Nephron (organoid): ENCODE measurements at regions not wholly inside any gene's neighbourhood (a gene's known extent, or its start where the extent isn't known, plus 50 kb on each side); places are given as distances from the start of the nearest gene placed in this dataset.

ENCODE experiments used
- H3K27ac Mint-ChIP-seq, 3 experiments: 2 replicates each; pipeline ENCODE4 v1.8.0; 2020; ENCODE audit warnings: mixed read lengths in 3 of 3, mild to moderate bottlenecking in 2 of 3, moderate library complexity in 1 of 3
- H3K27me3 Mint-ChIP-seq: 2 replicates; pipeline ENCODE4 v1.8.0; 2021; ENCODE audit warnings: low read depth, mild to moderate bottlenecking, moderate library complexity, mixed read lengths
- H3K36me3 Mint-ChIP-seq: 2 replicates; pipeline ENCODE4 v1.8.0; 2020; ENCODE audit warnings: low read depth, mixed read lengths
- H3K4me1 Mint-ChIP-seq: 2 replicates; pipeline ENCODE4 v1.8.0; 2020; ENCODE audit warnings: mixed read lengths
- H3K4me3 Mint-ChIP-seq, 3 experiments: 2 replicates each; pipeline ENCODE4 v1.8.0; 2020; ENCODE audit warnings: mild to moderate bottlenecking in 3 of 3, mixed read lengths in 3 of 3, moderate library complexity in 2 of 3
- H3K9me3 Mint-ChIP-seq: 2 replicates; pipeline ENCODE4 v1.8.0; 2020; ENCODE audit warnings: mixed read lengths
- TF ChIP-seq, protein P1 (sequence below), 3 experiments: fragments of 200-600 bp; sonication (generic); IDR thresholded peaks; one replicate each; pipeline ENCODE4 v1.5.0; 2021; ENCODE audit warnings: antibody characterized with exemption in 3 of 3; ENCODE audit not compliant: unreplicated experiment in 3 of 3

DNA sequence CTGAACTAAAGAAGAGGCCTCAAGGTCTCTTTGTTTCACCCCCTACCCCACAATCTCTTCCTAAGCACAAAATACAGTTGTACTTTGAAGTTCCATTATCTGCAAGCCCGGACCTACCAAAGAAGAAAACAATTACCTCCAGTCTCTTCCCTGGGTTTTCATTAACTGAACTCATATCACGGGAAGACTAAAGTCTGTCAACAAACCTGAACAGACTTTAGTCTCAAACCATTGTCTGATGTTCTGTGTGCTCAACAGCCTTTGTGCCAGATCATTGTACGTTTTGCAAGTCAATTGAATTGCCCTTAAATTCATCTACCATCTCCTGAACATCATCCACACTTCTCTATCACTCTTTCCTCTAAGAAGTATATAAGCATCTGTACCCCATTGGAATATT lies 1021.9 kb upstream of the CDH2 start:
- Mint-ChIP-seq H3K4me3 (no peak overlapping the region), H3K27me3 (no peaks in the 10 kb centered on the region), H3K27ac (no peak overlapping the region), H3K36me3 (no peaks in the 10 kb centered on the region), H3K4me1 (no peaks in the 10 kb centered on the region), H3K9me3 (peaks cover 5% of the 10 kb centered on the region)
- TF ChIP-seq, protein P1, sequence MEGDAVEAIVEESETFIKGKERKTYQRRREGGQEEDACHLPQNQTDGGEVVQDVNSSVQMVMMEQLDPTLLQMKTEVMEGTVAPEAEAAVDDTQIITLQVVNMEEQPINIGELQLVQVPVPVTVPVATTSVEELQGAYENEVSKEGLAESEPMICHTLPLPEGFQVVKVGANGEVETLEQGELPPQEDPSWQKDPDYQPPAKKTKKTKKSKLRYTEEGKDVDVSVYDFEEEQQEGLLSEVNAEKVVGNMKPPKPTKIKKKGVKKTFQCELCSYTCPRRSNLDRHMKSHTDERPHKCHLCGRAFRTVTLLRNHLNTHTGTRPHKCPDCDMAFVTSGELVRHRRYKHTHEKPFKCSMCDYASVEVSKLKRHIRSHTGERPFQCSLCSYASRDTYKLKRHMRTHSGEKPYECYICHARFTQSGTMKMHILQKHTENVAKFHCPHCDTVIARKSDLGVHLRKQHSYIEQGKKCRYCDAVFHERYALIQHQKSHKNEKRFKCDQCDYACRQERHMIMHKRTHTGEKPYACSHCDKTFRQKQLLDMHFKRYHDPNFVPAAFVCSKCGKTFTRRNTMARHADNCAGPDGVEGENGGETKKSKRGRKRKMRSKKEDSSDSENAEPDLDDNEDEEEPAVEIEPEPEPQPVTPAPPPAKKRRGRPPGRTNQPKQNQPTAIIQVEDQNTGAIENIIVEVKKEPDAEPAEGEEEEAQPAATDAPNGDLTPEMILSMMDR (IDR thresholded peaks at IDR 0.05; ENCODE audit: unreplicated experiment in 3 of 3), result no peak

DNA sequence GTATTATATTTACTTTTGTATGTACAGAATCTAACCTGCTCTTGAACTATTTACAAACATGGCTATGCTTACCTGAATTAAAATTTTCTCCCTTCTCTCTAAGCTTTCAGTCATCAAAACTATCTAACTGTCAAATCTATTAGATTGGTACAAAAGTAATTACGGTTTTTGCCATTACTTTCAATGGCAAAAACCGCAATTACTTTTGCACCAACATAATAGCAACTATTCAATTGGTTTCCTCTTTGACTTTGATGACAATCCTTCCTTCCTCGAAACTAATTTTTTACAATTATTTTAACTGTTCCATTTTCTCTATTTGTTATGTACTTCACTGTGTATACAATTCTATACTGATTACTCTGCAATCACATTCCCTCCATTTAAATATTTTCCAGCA lies 1019.4 kb upstream of the CDH2 start:
- TF ChIP-seq, protein P1 (IDR thresholded peaks at IDR 0.05; ENCODE audit: unreplicated experiment in 3 of 3), result no peak
- H3K9me3 Mint-ChIP-seq, result peaks cover 5% of the 10 kb centered on the region
- no peaks in the 10 kb centered on the region for H3K36me3 Mint-ChIP-seq
- H3K4me1 Mint-ChIP-seq, result no peaks in the 10 kb centered on the region
- no peak overlapping the region for H3K4me3 Mint-ChIP-seq
- H3K27ac Mint-ChIP-seq, result no peak overlapping the region
- H3K27me3 Mint-ChIP-seq, result no peaks in the 10 kb centered on the region

DNA sequence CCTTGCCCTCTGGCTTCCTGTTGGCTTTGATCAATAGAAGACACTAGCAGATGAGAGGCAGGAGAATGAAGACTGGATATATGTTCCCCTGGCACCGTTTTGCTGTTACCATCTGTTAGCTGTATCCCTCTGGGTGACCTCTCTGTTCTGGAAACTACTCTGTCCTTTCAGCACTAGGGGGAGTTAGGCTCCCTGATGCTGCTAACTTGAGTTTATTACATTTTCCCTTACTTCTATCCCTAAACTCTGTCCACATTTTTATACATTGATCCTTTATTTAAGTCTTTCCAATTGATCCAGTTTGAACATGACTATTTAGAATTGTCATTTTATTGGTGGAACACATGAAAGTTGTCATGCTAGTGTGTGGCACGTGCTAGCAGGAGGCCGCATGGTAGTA lies 1014.3 kb upstream of the CDH2 start:
- Mint-ChIP-seq H3K27ac (no peak overlapping the region), H3K9me3 (no peaks in the 10 kb centered on the region), H3K27me3 (no peaks in the 10 kb centered on the region)

DNA sequence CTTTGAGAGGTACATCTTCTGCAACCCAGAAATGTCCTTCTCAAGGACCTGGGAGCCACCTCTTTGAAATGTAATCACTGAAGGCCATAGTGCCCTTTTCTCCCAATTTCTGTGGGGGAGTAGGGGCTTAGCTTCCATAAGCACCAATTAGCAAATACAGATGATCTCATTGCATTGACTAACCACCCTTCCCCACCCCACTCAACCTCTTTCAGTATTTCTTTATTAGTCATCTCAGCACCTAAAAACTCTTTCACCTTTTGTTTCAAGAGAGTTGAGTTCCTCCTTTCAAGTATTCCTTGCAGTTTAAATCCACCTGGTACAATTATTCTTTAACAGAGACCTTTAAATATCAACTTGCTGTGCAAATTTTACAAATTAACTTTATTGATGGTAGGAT lies 1011.8 kb upstream of the CDH2 start:
- Mint-ChIP-seq H3K27me3 (no peaks in the 10 kb centered on the region), H3K36me3 (no peaks in the 10 kb centered on the region), H3K9me3 (no peaks in the 10 kb centered on the region), H3K4me3 (no peak overlapping the region), H3K27ac (no peak overlapping the region), H3K4me1 (no peaks in the 10 kb centered on the region)
- TF ChIP-seq, protein P1 (IDR thresholded peaks at IDR 0.05; ENCODE audit: unreplicated experiment in 3 of 3), result no peak

More for the DNA sequence above, 1014.3 kb upstream of the CDH2 start:
- Mint-ChIP-seq H3K4me1 (no peaks in the 10 kb centered on the region), H3K36me3 (no peaks in the 10 kb centered on the region), H3K4me3 (no peak overlapping the region)
- TF ChIP-seq, protein P1 (IDR thresholded peaks at IDR 0.05; ENCODE audit: unreplicated experiment in 3 of 3), result no peak

DNA sequence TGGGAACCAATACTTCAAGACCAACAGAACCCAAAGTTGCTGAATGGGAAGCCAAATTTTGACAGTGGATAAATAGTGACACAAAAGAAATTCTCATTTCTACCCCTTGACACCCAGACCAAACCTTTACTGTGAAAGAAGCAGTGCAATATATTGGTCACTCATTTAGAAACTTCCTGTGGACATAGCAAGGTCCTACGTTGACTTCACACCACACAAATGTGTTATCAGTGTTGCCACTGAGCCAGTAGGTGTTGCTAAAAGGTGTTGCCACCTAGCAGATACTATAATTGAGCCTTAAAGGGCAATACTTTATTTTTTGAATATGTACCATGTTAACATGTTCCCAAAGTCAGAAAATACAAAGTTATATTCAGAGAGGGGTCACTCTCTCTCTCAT lies 1008.9 kb upstream of the CDH2 start:
- peaks cover 10% of the 10 kb centered on the region for H3K4me1 Mint-ChIP-seq
- no peak overlapping the region for H3K27ac Mint-ChIP-seq
- no peaks in the 10 kb centered on the region for H3K36me3 Mint-ChIP-seq
- H3K27me3 Mint-ChIP-seq, result no peaks in the 10 kb centered on the region
- TF ChIP-seq, protein P1 (IDR thresholded peaks at IDR 0.05; ENCODE audit: unreplicated experiment in 3 of 3), result no peak
- H3K9me3 Mint-ChIP-seq, result no peaks in the 10 kb centered on the region
- no peak overlapping the region for H3K4me3 Mint-ChIP-seq

DNA sequence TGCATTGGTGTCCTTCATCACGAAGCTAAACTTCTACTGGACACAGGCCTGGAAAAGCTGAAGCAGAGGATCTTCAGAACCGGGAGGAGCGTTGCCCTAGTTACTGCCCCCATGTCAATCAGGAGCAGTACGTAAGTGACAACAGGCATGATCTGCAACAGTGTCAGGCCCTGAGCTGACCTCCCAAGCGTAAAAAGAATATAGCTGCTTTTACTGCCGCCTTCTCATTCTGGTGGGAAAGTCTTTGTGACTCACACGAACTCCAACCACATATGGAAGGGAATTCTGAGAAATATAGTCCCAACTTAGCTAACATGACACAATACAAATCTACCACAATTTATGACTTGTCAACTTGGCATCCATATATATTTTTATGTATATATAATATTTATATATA lies 1007.7 kb upstream of the CDH2 start:
- Mint-ChIP-seq H3K36me3 (no peaks in the 10 kb centered on the region), H3K27ac (no peak overlapping the region), H3K27me3 (no peaks in the 10 kb centered on the region), H3K9me3 (no peaks in the 10 kb centered on the region), H3K4me3 (no peak overlapping the region), H3K4me1 (peaks cover 10% of the 10 kb centered on the region)
- TF ChIP-seq, protein P1 (IDR thresholded peaks at IDR 0.05; ENCODE audit: unreplicated experiment in 3 of 3), result no peak
